ENCODE measurements at regions not wholly inside any gene's neighbourhood (a gene's known extent, or its start where the extent isn't known, plus 50 kb on each side); places are given as distances from the start of the nearest gene placed in this dataset.

DNA sequence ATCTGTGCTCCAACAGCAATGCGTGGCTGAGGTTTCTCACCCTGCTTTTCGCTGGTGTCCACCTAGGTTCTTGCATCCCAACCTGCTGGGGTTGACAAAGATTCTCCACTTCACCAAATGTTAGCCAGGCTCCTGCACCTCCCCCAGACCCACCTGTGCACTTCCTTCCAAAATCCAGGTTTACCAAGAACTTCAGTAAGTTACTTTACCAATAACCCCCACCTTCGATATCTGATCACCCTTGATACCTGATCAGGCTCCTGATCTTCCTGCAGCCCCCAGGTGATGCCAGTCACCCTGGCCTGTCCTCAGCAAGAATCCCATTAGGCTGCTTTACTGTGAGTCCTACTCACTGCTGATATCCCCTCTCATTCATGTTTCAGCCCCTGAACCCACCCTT is 1203.4 kb downstream of the TBC1D22A start:
- no peak for TF ChIP-seq EZH2 (IDR thresholded peaks at IDR 0.05; ENCODE audit: low read length, unreplicated experiment)
- no peak for TF ChIP-seq EZH2phosphoT487 (IDR thresholded peaks at IDR 0.05; ENCODE audit: borderline replicate concordance, low read length)
- TF ChIP-seq, protein P1, sequence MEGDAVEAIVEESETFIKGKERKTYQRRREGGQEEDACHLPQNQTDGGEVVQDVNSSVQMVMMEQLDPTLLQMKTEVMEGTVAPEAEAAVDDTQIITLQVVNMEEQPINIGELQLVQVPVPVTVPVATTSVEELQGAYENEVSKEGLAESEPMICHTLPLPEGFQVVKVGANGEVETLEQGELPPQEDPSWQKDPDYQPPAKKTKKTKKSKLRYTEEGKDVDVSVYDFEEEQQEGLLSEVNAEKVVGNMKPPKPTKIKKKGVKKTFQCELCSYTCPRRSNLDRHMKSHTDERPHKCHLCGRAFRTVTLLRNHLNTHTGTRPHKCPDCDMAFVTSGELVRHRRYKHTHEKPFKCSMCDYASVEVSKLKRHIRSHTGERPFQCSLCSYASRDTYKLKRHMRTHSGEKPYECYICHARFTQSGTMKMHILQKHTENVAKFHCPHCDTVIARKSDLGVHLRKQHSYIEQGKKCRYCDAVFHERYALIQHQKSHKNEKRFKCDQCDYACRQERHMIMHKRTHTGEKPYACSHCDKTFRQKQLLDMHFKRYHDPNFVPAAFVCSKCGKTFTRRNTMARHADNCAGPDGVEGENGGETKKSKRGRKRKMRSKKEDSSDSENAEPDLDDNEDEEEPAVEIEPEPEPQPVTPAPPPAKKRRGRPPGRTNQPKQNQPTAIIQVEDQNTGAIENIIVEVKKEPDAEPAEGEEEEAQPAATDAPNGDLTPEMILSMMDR (conservative IDR thresholded peaks at IDR 0.05; ENCODE audit: low read depth, low read length) = no peak
- no peaks in the 10 kb centered on the region for H3K79me2 ChIP-seq (ENCODE audit: low read length)
- DNase-seq (no peak), ATAC-seq (no peak)
- ChIA-PET POLR2A (ENCODE audit: unreplicated experiment) (no interaction called here), CTCF (no interaction called here)
- H4K20me1 ChIP-seq (ENCODE audit: low read length) = no peaks in the 10 kb centered on the region
- H3K9me3 ChIP-seq (ENCODE audit: low read length) = no peaks in the 10 kb centered on the region
- no peaks in the 10 kb centered on the region for H3K9me2 ChIP-seq (replicated peaks; ENCODE audit: low read length)
- no peak overlapping the region for H3K4me2 ChIP-seq (ENCODE audit: low read length)
- H3K9ac ChIP-seq (ENCODE audit: low read length) = no peak overlapping the region
- H3K27me3 ChIP-seq (ENCODE audit: low read length) = peaks cover 19% of the 10 kb centered on the region
- H3K4me3 ChIP-seq (ENCODE audit: low read length) = no peak overlapping the region
- H3F3A ChIP-seq (ENCODE audit: low read length, unreplicated experiment) = no peaks in the 10 kb centered on the region
- no peaks in the 10 kb centered on the region for H3K4me1 ChIP-seq (ENCODE audit: insufficient read depth, low read length)
- no peak overlapping the region for H3K27ac ChIP-seq (ENCODE audit: low read length)
- no peaks in the 10 kb centered on the region for H3K36me3 ChIP-seq (ENCODE audit: low read depth, low read length)
- intact Hi-C loops (cut with micrococcal nuclease) = no loop called here
- H2AFZ ChIP-seq (ENCODE audit: low read length) = no peak overlapping the region
- BruUV-seq (replicated peaks) = no TSS peak

GRCh38 chr22:47965066-47965465 is 1202.6 kb downstream of the TBC1D22A start:
- POLR2A ChIA-PET (ENCODE audit: unreplicated experiment) = no interaction called here
- no peak overlapping the region for H3K27ac ChIP-seq (ENCODE audit: low read length)
- TF ChIP-seq, protein P1 (conservative IDR thresholded peaks at IDR 0.05; ENCODE audit: low read depth, low read length) = no peak
- TF ChIP-seq EZH2 (IDR thresholded peaks at IDR 0.05; ENCODE audit: low read length, unreplicated experiment) (no peak), EZH2phosphoT487 (IDR thresholded peaks at IDR 0.05; ENCODE audit: borderline replicate concordance, low read length) (no peak)
- H3K4me1 ChIP-seq (ENCODE audit: insufficient read depth, low read length) = no peaks in the 10 kb centered on the region
- CTCF ChIA-PET = no interaction called here
- H3K9me2 ChIP-seq (replicated peaks; ENCODE audit: low read length) = no peaks in the 10 kb centered on the region
- no peaks in the 10 kb centered on the region for H3F3A ChIP-seq (ENCODE audit: low read length, unreplicated experiment)
- H3K9ac ChIP-seq (ENCODE audit: low read length) = no peak overlapping the region
- H3K4me3 ChIP-seq (ENCODE audit: low read length) = no peak overlapping the region
- DNase-seq (no peak), ATAC-seq (no peak)
- H3K4me2 ChIP-seq (ENCODE audit: low read length) = no peak overlapping the region
- H4K20me1 ChIP-seq (ENCODE audit: low read length) = no peaks in the 10 kb centered on the region
- BruUV-seq (replicated peaks) = no TSS peak
- H3K36me3 ChIP-seq (ENCODE audit: low read depth, low read length) = no peaks in the 10 kb centered on the region
- H3K79me2 ChIP-seq (ENCODE audit: low read length) = no peaks in the 10 kb centered on the region
- no peaks in the 10 kb centered on the region for H3K9me3 ChIP-seq (ENCODE audit: low read length)
- H2AFZ ChIP-seq (ENCODE audit: low read length) = no peak overlapping the region
- intact Hi-C loops (cut with micrococcal nuclease) = no loop called here
- H3K27me3 ChIP-seq (ENCODE audit: low read length) = peaks cover 10% of the 10 kb centered on the region; the same call in 1 of the 2 replicates

DNA sequence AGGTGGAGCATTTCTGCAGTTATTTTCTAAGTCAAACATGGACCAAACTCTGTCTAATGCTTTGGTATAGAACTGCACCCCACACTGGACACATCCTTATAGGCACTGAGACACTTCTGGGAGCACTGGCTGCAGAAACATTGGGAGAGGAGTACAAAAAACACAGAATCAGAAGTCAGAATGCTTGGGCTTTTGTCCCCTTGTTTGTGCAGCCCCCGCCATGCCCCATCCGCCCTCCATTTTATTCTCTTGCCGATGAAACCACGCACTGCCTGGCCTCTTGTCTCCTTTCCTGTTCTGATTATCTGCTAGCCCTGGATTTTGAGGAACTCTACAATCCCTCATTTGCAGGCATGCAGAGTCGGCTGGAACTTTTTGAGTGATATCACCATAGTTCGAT is 1201.2 kb downstream of the TBC1D22A start:
- no peak overlapping the region for H2AFZ ChIP-seq (ENCODE audit: low read length)
- no peaks in the 10 kb centered on the region for H3K9me2 ChIP-seq (replicated peaks; ENCODE audit: low read length)
- no TSS peak for BruUV-seq (replicated peaks)
- no peak for DNase-seq
- no peak overlapping the region for H3K4me3 ChIP-seq (ENCODE audit: low read length)
- H4K20me1 ChIP-seq (ENCODE audit: low read length) = no peaks in the 10 kb centered on the region
- POLR2A ChIA-PET (ENCODE audit: unreplicated experiment) = no interaction called here
- CTCF ChIA-PET = no interaction called here
- peaks cover 8% of the 10 kb centered on the region; the same call in 1 of the 2 replicates for H3K27me3 ChIP-seq (ENCODE audit: low read length)
- H3F3A ChIP-seq (ENCODE audit: low read length, unreplicated experiment) = no peaks in the 10 kb centered on the region
- H3K79me2 ChIP-seq (ENCODE audit: low read length) = no peaks in the 10 kb centered on the region
- H3K9ac ChIP-seq (ENCODE audit: low read length) = no peak overlapping the region
- no peaks in the 10 kb centered on the region for H3K9me3 ChIP-seq (ENCODE audit: low read length)
- H3K36me3 ChIP-seq (ENCODE audit: low read depth, low read length) = no peaks in the 10 kb centered on the region
- H3K27ac ChIP-seq (ENCODE audit: low read length) = no peak overlapping the region
- no peak overlapping the region for H3K4me2 ChIP-seq (ENCODE audit: low read length)
- TF ChIP-seq EZH2 (IDR thresholded peaks at IDR 0.05; ENCODE audit: low read length, unreplicated experiment) (no peak), EZH2phosphoT487 (IDR thresholded peaks at IDR 0.05; ENCODE audit: borderline replicate concordance, low read length) (no peak)
- TF ChIP-seq, protein P1 (conservative IDR thresholded peaks at IDR 0.05; ENCODE audit: low read depth, low read length) = no peak
- ATAC-seq = no peak
- H3K4me1 ChIP-seq (ENCODE audit: insufficient read depth, low read length) = no peaks in the 10 kb centered on the region
- intact Hi-C loops (cut with micrococcal nuclease) = no loop called here

Measured in PC-3 (cell line).